ENCODE measurements at regions not wholly inside any gene's neighbourhood (a gene's known extent, or its start where the extent isn't known, plus 50 kb on each side); places are given as distances from the start of the nearest gene placed in this dataset.

DNA sequence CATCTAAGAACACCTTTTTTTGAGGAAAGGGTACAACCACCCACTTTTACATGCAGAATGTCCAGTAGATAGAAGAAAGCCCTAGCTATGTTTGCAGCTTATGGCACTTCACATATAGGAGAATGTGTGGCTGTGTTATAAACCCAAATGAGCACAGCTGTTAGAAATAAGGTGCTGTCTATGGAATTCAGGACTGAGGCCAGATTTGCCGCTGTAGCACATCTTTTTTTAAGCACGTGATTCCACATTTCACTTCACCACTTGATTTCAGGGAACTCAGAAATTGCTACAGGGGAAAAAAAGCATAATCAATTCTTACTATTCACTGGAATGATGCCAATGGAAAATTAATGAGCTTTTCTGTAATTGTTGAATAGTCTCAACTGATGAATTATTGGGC is 147.2 kb upstream of the ADAMTS5 start:
- DNase-seq: no peak

DNA sequence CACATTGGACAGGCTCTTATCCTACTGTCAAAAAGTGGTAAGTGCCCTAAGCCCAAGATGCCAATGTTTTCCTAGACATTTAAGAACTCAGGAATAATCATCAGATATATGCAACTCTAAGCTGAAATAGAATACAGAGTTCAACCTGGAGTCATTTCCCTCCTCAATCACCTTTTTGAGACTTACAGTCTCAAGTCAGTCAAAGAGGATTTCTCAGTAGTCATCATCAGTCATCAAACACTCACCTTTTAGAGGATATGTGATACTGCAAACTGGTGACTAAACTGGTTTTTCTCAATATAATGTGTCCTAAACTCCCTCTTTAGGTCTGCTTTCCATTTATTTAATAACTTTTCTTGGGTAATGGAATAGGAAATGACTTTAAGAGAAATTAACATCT is 145.3 kb upstream of the ADAMTS5 start:
- DNase-seq: no peak

DNA sequence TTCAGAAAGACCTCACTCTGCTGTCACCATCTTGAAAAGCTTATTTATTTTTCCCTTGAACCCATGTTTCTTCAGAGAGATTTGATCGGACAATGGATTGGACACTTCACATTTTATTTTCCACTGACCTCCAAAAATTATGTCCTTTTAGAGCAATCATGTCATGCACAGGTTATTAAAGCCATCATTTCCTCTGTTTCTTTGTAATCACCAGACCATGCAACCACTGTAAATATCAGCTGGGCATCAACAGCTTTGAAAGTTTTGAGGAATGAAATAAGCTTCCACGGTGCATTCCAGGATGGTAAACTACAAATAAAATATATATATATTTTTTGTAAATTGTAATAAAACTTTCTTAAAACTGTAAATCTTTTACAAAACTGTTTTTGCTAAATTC is 144.1 kb upstream of the ADAMTS5 start:
- DNase-seq: no peak

DNA sequence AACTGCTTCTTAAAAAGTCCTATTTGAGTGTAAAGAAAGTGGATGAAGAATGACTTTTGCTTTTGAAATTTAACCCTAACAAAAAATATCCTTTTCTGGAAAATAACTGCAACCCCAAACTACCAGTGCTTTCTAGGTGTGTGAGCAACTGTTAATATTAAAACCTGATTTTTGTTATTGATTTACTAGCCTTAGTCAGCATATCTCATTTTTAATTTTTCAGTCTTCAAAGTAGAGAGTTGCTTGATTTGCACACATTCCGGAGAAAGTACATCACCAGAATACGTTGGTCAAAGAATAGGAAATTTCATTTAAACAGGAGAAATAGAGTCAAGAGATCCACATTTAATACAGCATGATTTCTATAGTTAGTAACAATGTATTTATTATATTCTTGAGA is 141.8 kb upstream of the ADAMTS5 start:
- DNase-seq: no peak

DNA sequence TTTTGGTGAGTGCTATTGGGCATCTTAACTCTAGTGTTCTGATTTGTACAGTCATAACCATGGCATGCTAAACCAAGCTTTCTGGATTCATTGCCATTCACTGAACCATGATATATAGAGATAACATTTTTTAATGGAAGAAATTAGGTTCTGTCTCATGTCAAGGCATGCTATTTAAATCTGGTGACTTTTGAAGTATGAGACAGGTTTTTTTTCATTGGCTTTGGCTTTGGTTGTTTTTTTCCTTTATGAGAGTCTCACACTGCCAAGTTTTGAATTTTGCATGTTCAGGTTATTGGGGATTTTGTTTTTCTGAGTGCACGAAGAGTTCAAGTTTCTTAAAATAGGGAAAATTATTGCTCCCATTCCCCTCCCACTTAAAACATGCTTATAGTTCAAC is 141.3 kb upstream of the ADAMTS5 start:
- no peak for DNase-seq

DNA sequence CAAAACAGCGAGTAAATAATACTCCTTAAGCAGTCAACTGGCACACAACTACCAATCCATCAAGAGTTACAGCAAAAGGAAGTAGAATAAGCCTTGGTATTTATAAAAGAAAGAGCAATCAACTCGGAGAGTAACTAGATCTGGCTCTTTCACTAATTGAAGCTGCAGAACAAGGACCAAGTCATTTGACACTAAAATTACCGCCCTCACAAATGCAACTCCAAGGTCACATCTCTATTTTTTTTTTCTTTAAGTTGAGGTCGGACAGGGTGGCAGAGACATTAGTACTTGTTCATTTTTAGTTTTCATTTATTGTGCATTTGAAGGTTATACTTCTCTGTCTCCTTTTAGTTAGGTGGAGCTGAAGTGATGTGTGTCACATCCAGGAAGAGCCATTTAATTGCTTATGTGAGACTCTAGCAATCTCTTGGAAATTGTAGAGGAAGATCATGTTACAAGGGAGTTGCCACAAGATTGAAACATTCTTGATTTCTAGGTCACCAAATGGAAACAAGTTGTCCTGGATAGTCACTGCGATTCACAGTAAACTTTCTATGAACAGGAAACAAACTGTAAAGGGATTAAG is 138.1 kb upstream of the ADAMTS5 start:
- no peak for DNase-seq

DNA sequence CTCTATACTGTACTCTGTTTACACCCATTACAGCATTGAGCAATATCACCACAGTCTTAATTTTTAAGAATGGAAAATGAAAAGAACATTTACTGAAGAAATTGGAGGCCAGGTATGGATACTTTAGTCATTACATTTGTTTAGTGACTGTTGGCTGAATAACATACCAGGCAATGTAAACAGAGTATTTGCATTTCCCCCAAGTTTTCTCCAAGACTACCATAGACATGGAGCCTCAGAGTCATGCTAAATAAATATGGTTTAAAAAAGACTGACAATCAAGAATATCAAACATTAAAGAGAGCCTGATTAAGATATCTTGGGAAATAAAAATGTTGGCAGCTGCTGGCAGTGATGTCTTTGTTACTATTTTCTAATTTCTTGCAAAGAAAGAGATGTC is 136.9 kb upstream of the ADAMTS5 start:
- no peak for DNase-seq

DNA sequence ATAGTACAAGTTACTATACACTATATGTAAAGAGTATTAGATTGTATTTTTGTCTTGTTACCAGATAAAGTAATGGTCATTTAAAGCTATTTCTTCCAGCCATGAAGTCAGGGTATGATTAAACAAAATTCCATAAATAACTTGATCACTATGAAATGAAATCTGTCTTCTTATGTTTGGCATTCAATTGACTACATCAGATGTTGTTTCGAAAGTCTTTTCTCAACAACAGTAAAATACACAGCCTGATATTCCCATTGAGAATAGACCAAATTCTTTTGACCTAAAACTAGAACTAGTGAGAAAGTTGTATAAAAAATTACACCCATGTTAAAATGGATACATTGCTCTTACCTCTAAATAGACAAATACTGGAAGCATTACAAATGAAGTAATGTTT is 134.6 kb upstream of the ADAMTS5 start:
- DNase-seq: no peak

DNA sequence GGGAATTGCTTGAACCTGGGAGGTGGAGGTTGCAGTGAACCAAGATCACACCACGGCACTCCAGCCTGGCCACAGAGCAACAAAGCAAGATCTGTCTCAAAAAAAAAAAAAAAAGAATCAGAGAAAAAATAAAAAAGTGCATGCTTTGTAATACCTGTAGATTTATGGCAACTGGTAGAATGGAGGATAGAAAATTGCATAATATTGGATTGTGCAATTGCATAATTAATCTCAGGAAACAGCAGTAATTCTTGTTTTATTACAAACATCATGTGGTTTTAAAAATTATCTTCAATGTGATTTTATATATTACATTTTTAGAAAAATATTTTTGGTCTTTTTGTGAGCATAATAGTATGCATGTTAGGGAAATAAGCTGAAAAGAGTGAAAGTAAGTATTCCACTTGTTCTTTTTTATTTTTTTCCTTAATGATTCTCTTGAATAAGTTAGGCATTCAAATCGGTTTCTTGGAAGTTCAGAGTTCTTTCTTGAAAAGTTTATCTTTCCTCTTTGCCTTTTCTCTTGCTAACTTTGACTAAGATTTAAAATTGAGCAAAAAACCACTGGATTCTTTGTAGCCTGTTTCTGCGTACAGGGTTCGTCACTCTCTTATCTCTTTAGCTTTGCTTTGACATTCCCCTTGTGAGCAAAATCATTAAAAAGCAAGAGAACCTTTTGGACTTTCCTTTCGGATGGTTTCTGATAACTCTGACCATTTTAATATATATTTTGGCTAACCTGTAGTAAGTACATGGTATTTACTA is 127.5 kb upstream of the ADAMTS5 start:
- DNase-seq: no peak

DNA sequence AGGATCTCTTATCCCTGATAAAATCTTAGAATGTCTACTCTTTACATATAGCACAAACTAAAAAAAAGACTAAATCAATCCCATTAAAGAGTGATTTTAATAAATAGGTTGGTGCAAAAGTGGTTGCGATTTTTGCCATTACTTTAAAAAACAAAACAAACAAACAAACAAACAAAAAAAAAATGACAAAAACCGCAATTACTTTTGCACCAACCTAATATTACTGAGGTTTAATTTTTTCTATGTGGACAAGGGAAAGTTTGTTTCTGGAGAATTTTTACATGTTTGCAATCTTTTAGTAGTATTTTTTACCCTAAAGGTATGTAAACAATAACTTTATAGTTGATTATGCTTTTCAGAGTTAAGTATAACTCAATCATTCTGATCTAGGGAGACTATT is 119.7 kb upstream of the ADAMTS5 start:
- no peak for DNase-seq

DNA sequence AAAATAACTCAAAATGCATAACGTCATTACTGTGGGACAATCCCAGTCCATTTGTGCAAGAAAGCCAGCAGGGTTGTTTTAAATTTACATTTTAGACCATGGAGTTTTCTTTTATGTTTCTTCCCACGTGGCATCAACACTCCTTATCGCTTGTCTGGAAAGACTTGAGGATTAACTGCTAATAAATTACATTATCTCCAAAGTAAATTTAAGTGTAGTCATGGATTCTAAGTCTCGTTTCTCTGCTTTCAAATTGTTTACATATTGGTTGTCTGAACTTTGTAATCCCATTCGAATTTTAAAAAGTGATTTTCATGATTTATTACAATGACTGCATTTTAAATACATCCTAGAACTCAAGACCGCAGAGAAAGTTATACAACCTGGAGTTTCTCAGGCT is 119.3 kb upstream of the ADAMTS5 start:
- no peak for DNase-seq

DNA sequence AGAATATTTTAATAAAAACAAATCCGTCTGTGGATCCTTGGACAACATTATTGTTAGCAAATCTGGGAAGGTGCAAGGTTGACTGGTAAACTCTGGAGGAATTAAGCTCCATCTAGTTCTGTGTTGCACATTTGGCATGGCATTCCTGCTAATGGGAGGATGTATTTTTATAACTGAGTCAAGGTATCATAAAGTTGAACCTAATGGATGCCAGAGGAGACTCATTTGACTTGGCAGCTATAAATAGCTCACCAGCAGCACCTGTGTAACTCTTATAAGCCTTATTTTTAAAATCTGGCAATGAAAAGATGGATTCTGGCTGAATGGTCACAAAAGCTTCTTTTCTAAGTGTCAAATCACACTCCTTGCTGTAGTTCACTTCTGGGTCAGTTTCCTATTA is 118.5 kb upstream of the ADAMTS5 start:
- no peak for DNase-seq

DNA sequence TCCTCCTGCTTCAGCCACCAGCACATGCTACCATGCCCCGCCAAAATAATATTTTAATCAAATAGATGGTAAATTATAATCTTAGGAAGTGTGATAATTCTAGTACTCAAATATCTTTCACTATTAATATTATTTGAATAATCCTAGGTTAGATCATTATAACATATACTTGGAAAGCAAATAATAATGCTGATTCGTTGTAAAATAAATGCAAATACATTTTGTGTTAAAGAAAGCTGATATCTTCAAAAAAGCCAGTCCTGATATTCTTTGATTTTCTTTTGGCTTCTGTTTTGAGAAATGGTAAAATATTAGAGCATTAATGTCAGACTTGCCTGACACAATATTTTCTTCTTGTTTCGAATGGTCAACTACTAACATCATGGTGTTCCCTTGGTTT is 116.3 kb upstream of the ADAMTS5 start:
- DNase-seq: no peak

DNA sequence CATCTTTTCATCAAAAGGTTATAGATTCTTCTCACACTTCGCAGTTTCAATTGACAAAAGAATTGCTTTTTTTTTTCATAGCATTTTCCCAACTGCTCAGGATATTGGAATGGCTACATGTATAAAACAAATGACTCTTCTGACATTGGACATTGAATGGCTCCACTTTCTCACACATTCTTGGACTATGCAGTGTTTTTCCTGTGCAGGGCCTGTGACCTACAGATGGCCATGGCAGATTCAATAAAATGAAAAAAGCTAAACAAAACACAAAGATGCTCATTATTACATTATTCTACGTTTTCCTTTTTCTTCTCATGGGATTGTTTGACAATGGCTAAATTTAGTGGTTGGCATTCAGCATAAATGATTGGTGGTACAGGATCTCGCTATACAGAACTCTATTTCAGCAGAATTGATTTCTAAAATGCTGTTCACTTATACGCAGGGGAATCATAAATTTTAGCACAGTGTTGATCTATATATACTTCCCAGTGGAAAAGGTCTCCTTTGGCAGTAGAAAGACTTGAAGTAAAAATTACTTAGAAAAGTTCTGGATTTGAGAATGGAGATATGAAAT is 115.6 kb upstream of the ADAMTS5 start:
- no peak for DNase-seq

DNA sequence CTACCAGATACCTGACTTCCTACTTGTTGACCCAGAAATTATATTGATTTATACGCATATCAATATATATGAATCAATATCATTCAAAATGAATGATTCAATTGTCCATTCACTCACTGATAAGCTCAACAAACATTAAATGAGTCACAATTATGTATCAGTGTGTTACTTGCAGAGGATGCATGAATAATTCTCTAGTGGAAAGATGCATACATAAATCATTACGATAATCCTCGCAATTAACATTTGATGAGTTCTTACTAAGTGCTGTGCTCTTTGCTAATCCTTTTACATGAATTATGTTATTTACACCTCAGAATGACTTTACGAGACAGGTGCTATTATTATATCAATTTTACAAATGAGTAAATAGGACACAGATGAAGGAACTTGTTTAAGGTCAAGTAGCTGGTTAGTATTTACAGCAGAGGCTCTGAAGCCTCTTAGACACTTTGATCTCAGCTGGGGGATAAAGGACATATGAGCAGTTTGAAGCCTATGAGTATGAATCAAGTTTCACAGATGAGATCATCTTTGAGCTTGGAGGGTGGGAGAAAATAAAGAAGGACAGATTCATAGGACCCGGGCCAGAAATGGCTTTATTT is 112.8 kb upstream of the ADAMTS5 start:
- DNase-seq: no peak

DNA sequence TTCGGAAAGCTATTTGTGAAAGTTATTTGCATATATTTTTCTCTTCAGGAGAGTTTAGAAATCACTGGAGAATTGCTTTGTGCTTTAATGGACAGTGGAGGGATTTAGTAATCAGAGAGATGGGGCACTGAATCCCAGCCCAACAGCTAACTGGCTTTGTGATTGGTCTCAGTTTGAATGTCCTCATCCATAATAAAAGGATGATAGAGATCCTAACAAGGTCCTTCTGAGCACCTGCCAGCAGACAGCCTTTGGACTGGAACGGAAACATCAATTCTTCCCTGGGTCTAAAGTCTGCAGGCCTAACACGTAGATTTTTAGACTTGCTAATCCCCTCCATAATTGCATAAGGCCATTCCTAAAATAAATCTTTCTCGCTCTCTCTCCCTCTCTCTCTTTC is 112.0 kb upstream of the ADAMTS5 start:
- DNase-seq: no peak

DNA sequence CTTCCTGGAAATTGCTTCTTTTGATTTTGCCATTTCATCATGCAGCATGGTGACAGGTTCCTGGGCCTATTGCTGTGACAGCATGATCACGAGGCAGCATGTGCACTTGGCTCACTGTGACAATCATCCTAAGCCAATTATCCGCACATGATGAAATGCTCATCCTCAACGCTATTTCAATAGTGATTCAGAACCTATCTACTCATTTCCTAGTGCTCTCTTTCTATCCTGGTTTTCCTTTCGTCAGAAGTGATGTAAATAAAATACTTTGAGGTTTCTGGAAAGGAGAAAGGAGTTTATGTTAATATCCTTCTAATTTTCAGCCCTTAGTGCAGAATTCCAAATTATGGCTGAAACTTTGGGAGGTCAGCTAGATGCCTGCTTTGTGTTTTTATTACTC is 110.6 kb upstream of the ADAMTS5 start:
- no peak for DNase-seq

DNA sequence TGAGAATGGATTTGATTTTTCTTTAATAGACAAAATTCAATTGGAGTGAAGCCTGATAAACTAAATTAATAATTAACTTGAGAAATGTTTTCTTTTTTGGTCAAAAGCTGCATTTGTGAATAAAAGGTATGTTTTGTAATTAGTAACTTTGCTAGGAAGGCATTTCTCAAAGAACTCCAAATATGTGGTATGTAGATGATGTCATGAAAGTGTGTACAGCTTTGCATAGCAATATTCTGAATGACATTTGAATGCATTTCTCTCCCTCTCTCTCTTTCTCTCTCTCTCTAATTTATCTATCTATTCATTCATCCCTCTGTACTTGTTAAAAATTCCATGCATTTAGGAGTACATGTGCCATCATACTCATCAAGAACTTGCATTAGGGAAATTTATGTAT is 109.1 kb upstream of the ADAMTS5 start:
- no peak for DNase-seq

DNA sequence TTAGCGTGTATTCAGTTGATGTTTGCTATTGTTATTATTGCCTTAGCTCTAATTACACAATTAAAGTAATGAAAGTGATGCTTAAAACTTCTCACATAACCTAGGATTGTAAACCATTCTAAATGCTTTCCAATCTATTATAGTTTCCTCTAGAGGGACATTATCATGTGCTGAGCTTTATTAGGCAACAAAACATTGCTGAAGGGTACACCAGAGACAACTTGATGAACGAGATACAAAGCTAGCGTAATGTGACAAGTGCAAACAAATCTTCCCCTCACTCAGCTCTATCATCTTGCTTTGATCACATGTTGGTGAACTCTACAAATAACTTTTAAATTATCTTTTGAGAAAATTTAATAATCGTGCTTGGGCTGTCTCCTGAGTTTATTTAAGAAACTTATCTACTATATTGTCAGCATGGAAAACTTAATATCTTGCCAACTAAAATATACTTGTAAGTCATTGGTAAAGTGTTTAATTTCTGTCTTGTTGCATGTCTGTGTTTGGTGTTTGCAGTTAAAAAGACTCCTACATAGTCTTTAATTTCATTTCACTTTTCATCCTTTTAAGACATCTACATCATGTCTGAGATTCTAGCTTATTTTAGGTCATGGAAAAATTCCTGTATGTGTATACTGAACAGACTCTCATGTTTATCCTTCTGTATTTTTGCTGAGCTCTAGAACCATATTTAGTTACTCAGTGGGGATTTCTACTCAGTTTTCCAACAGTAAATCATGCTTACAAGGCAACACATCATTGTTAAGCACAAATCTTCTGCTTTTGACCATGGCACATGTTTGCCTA is 104.2 kb upstream of the ADAMTS5 start:
- no peak for DNase-seq

DNA sequence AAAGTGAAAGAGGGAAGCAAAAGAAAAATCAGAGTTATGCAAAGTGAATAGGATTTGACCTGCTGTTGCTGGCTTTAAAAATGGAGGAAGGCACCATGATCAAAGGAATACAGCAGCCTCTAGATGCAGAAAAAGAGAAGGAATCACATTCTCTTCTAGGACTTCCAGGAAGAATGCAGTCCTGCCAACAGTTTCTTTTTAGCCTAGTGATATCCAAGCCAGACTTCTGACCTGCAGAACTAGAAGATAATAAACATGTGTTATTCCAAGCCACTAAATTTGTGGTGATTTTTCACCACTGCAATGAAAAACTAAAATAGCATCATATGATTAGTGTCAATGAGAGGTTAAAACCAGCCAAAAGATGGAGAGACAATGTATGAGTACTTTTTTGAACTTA is 101.9 kb upstream of the ADAMTS5 start:
- no peak for DNase-seq

DNA sequence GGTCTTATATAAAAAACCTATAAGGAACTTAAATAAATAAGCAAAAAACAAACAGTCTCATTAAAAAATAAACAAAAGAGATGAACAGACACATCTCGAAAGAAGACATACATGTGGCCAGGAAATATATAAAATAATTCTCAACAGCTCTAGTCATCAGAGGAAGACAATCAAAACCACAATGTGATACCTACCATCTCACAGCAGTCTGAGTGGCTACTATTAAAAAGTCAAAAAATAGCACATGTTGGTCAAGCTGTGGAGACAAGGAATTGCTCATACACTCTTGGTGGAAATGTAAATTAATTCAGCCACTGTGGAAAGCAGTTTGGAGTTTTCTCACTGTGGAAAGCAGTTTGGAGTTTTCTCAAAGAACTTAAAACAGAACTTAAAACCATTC is 100.3 kb upstream of the ADAMTS5 start:
- no peak for DNase-seq

DNA sequence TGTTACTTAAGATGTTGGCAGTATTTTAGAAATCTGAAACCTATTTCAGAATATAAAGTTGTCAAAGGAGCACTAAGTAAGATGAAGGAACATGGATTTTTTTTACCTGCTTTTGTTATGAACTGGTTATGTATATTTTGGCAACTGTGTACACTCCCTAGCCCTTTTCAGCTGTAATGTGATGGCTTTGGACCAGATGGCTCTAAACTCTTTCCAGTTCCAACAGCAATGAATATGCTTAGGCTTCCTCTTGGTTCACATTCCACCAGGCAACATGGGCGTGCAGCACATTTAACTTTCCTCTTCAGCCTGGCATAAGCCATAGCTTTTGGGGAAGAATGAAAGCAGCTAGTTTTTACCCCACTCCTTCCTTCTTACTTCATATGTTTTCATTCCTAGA is 95.6 kb upstream of the ADAMTS5 start:
- DNase-seq: no peak

DNA sequence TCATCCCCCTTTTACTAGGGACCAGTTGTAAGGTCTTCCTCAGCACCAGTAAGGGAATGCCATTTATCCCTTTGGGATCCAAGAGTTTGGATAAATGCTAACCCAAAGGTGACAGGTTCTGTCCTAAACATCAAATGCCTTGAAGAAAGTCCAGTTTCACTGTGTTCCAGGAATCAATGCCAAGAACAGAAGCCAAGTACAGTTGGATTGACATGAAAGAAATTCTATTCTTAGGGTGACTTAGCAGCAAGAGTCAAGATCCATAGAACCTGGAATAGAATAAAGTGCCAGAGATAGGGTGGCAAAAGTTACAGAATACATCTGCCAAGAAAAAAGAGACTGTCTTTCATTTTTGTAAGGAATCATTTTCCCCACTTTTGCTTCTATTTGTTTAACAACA is 94.9 kb upstream of the ADAMTS5 start:
- no peak for DNase-seq

DNA sequence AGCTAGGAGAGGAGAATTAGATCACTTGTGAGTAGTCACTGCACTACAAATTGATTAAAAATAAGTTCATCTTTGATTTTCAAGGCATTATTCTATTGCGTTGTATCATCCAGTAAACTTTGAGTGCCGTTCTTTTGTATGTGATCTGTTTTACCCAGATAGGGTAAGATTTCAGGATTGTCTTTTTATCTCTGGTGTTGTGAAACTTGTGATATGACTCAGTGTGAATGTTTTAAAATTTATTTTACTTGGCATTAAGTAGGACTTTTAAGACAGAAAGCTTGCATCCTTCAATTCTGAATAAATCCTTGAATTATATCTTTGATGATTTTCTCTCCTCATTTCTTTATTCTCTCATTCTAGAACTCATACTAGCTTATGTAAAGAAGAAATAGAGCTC is 93.3 kb upstream of the ADAMTS5 start:
- no peak for DNase-seq

All from CD4-positive, alpha-beta T cell treated with Interferon gamma for 1 hour (primary cell).